ENCODE measurements at regions not wholly inside any gene's neighbourhood (a gene's known extent, or its start where the extent isn't known, plus 50 kb on each side); places are given as distances from the start of the nearest gene placed in this dataset.

- TF ChIP-seq POLR2A (IDR thresholded peaks at IDR 0.05; ENCODE audit: low read length), result no peak
- TF ChIP-seq GATA1 (IDR thresholded peaks at IDR 0.05; ENCODE audit: low read depth, low read length), result no peak
Observed at GRCh38 chr4:20050768-20051167, 200.9 kb upstream of the SLIT2 start.

Measured in erythroblast (primary cell).